ENCODE measurements at regions not wholly inside any gene's neighbourhood (a gene's known extent, or its start where the extent isn't known, plus 50 kb on each side); places are given as distances from the start of the nearest gene placed in this dataset.

GRCh38 chr11:37372667-37373066, 774.6 kb upstream of the RAG2 start:
- TF ChIP-seq POLR2AphosphoS5 (IDR thresholded peaks at IDR 0.05): no peak
- TF ChIP-seq CTCF (IDR thresholded peaks at IDR 0.05): no peak
